Small intestine (tissue), 7 donors: ENCODE measurements at regions not wholly inside any gene's neighbourhood (a gene's known extent, or its start where the extent isn't known, plus 50 kb on each side); places are given as distances from the start of the nearest gene placed in this dataset.

Experiments used
- DNase-seq, 2 donors: peaks; one replicate each; pipeline versions ENCODE4 v3.0.0 to v3.0.0-alpha.2; 2013
- FAIRE-seq: peaks from 2 replicates; lab custom pipeline; 2012; peaks lifted over from hg19 to GRCh38; lab: Jason Lieb, UNC
- H3K27ac ChIP-seq, 3 donors: one replicate each; pipeline ENCODE4 v1.5.1; 2013; ENCODE audit warnings: low read length in 2 of 3, mild to moderate bottlenecking in 2 of 3, control low read depth in 1 of 3, inconsistent platforms in 1 of 3, low read depth in 1 of 3, moderate library complexity in 1 of 3
- H3K27me3 ChIP-seq, 3 donors: one replicate each; pipeline ENCODE4 v1.6.1; 2013; ENCODE audit warnings: low read length in 3 of 3, inconsistent platforms in 1 of 3; ENCODE audit not compliant: control insufficient read depth in 3 of 3, insufficient read depth in 3 of 3
- H3K36me3 ChIP-seq, 3 donors: one replicate each; pipeline ENCODE4 v1.6.1; 2013; ENCODE audit warnings: low read length in 3 of 3, inconsistent platforms in 1 of 3, low read depth in 1 of 3, mild to moderate bottlenecking in 1 of 3, moderate library complexity in 1 of 3; ENCODE audit not compliant: control insufficient read depth in 3 of 3, insufficient read depth in 2 of 3
- H3K4me1 ChIP-seq, 3 donors: one replicate each; pipeline ENCODE4 v1.6.1; 2013; ENCODE audit warnings: low read length in 2 of 3, inconsistent platforms in 1 of 3, low read depth in 1 of 3, mild to moderate bottlenecking in 1 of 3, moderate library complexity in 1 of 3; ENCODE audit not compliant: control insufficient read depth in 3 of 3, insufficient read depth in 2 of 3
- H3K4me3 ChIP-seq, 3 donors: one replicate each; pipeline ENCODE4 v1.5.1; 2013; ENCODE audit warnings: low read length in 3 of 3, control low read depth in 1 of 3, inconsistent platforms in 1 of 3, low read depth in 1 of 3, mild to moderate bottlenecking in 1 of 3, moderate library complexity in 1 of 3
- H3K9me3 ChIP-seq, 2 donors: one replicate each; pipeline ENCODE4 v1.6.1; 2013; ENCODE audit warnings: low read depth in 1 of 2, low read length in 1 of 2; ENCODE audit not compliant: control insufficient read depth in 2 of 2, insufficient read depth in 1 of 2
- WGBS, 3 donors: extraction: QIAGEN DNeasy Blood & Tissue Kit; methylation state at CpG; one replicate each; pipeline ENCODE4 v1.1.7; 2013; 5-methylcytosine and 5-hydroxymethylcytosine counted together
- donor health status: healthy with polysubstance abuse.
- donor health status: control.
- donor health status: control.
- donor health status: Bipolar disorder and iron deficiency.
- donor health status: healthy.

DNA sequence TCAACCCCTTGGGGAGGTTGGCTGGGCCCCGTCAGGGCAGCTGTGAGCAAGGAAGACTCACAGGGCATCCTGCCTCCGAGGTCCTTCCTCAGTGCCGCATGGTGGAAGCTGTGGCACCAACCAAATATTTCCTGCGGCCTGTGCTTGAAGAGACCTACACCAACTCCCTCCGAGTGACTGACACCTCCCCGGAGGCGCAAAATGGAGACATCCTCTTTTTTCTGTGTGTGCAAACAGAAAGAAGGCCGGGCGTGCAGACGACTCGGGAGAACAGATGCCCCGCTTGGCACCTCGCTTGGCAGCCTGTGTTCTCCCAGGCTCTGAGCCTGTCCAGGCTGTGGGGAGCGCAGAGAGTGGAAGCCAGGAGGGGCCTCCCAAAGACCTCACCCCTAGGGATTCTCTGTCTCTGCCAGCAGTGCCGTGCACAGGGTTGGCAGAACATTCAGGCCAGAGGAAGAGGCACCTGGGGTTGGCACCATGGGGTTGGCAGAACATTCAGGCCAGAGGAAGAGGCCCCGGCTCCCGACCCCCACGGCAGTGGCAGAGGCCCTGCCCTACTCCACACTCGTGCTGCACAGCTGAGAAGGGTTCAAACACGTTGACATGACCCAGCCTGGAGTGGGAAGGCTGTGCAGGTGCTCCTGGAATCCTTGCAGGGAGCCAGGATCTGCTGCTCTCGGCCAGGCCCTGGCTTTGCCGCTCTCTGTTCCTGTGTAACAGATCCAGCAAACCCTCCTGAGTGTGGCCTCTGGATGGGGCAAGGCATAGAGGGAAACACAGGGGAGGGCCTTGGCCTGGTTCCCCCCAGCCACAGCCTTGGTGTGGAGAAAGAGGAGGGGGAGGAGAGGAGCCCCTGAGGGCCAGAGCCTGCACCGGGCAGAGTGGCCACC lies 805.5 kb downstream of the BRD1 start:
- H3K27ac ChIP-seq = no peak overlapping the region
- H3K4me3 ChIP-seq = no peak overlapping the region
- FAIRE-seq (no peak), DNase-seq (no peak)
- no peaks in the 10 kb centered on the region for H3K36me3 ChIP-seq
- no peaks in the 10 kb centered on the region for H3K9me3 ChIP-seq
- 71 to 77% (median 77%) methylated on average over 23 of the region's 23 CpGs for WGBS, 3 donors
- no peaks in the 10 kb centered on the region for H3K4me1 ChIP-seq
- peaks cover 0 to 3% (median 0%) of the 10 kb centered on the region in 3 donors for H3K27me3 ChIP-seq

DNA sequence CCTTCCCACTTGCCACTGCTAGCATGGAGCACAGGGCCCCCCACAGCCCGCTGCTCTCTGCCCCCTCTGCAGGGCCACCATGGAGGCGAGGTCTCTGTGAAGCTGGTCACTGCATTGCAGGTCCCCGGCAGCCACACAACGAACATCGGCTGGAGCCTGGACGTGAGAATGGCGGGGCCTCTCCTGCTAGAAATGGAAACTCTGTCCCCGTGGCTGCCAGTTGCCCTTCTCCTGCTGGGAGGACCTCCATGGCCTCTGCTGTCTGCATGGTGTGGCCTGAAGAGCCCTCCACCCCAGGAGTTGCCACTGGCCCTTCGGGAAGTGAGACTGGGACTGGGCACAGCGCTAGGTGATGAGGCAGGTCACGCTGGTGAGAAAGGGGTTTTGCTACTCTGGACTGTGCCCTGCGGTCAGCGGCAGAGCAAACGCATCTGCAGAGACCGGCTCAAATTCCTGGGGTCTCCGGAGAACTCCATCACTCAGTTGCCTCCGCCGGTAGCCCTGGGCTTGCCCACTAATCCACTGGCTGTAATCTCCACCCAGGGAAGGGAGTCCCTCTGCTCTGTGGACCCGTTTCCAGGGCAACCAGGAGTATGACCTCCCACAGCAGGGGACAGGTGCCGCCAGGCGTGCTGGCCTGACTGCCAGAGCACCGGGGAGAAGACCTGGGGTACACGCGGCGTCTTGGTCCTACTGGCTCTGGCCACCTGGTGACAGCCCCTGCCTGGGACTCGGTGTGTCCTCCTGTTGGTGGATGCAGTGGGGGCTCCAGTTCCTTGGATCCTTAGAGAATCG lies 806.3 kb downstream of the BRD1 start:
- DNase-seq (no peak), FAIRE-seq (no peak)
- Histone ChIP-seq H3K27ac (no peak overlapping the region), H3K36me3 (no peaks in the 10 kb centered on the region), H3K27me3 (no peaks in the 10 kb centered on the region), H3K4me1 (no peaks in the 10 kb centered on the region), H3K4me3 (no peak overlapping the region), H3K9me3 (no peaks in the 10 kb centered on the region)
- WGBS, 3 donors = 74 to 81% (median 77%) methylated on average over 27 of the region's 27 CpGs

GRCh38 chr22:49019737-49020713 lies 807.6 kb downstream of the BRD1 start:
- FAIRE-seq (no peak), DNase-seq (no peak)
- no peaks in the 10 kb centered on the region for H3K9me3 ChIP-seq
- no peaks in the 10 kb centered on the region for H3K36me3 ChIP-seq
- H3K4me3 ChIP-seq = no peak overlapping the region
- WGBS, 3 donors = 68 to 79% (median 73%) methylated on average over 15 of the region's 15 CpGs
- H3K27me3 ChIP-seq = no peaks in the 10 kb centered on the region
- no peaks in the 10 kb centered on the region for H3K4me1 ChIP-seq
- no peak overlapping the region for H3K27ac ChIP-seq

GRCh38 chr22:49018601-49019000 lies 809.1 kb downstream of the BRD1 start:
- Histone ChIP-seq H3K9me3 (no peaks in the 10 kb centered on the region), H3K27ac (no peak overlapping the region), H3K36me3 (no peaks in the 10 kb centered on the region), H3K4me3 (no peak overlapping the region), H3K4me1 (no peaks in the 10 kb centered on the region), H3K27me3 (no peaks in the 10 kb centered on the region)
- WGBS, 3 donors = 68 to 88% (median 82%) methylated on average over 12 of the region's 12 CpGs
- FAIRE-seq = no peak
- no peak for DNase-seq

GRCh38 chr22:49017482-49018329 lies 810.0 kb downstream of the BRD1 start:
- no peaks in the 10 kb centered on the region for H3K27me3 ChIP-seq
- 71 to 82% (median 76%) methylated on average over 21 of the region's 21 CpGs for WGBS, 3 donors
- no peak overlapping the region for H3K4me3 ChIP-seq
- no peaks in the 10 kb centered on the region for H3K4me1 ChIP-seq
- DNase-seq (no peak), FAIRE-seq (no peak)
- H3K36me3 ChIP-seq = no peaks in the 10 kb centered on the region
- H3K9me3 ChIP-seq = no peaks in the 10 kb centered on the region
- no peak overlapping the region for H3K27ac ChIP-seq

- FAIRE-seq (no peak), DNase-seq (no peak)
- Histone ChIP-seq H3K4me3 (no peak overlapping the region), H3K9me3 (no peaks in the 10 kb centered on the region), H3K36me3 (no peaks in the 10 kb centered on the region), H3K27me3 (no peaks in the 10 kb centered on the region), H3K4me1 (no peaks in the 10 kb centered on the region), H3K27ac (no peak overlapping the region)
- WGBS, 3 donors = 74 to 85% (median 77%) methylated on average over 16 of the region's 16 CpGs
Observed at GRCh38 chr22:49016909-49017481, 810.7 kb downstream of the BRD1 start.

GRCh38 chr22:49015993-49016908 lies 811.4 kb downstream of the BRD1 start:
- DNase-seq (no peak), FAIRE-seq (no peak)
- 37 to 56% (median 49%) methylated on average over 26 of the region's 26 CpGs for WGBS, 3 donors
- no peaks in the 10 kb centered on the region for H3K4me1 ChIP-seq
- H3K4me3 ChIP-seq = no peak overlapping the region
- no peak overlapping the region for H3K27ac ChIP-seq
- no peaks in the 10 kb centered on the region for H3K27me3 ChIP-seq
- H3K9me3 ChIP-seq = no peaks in the 10 kb centered on the region
- no peaks in the 10 kb centered on the region for H3K36me3 ChIP-seq
